Gastroesophageal sphincter (tissue), 4 donors: ENCODE measurements at regions not wholly inside any gene's neighbourhood (a gene's known extent, or its start where the extent isn't known, plus 50 kb on each side); places are given as distances from the start of the nearest gene placed in this dataset.

ENCODE experiments used
- ATAC-seq: fragments of 150-250 bp; one replicate; pipeline ENCODE4 v1.9.1; 2016; ENCODE audit warnings: mild to moderate bottlenecking, moderate library complexity
- H3K27ac ChIP-seq, 4 donors: fragments of 200-600 bp; sonication (generic) in 3 of 4; 1 replicate in 3 of 4; 2 replicates in 1 of 4; pipeline ENCODE4 v1.5.1; 2016 to 2019
- H3K27me3 ChIP-seq: fragments of 200-600 bp; sonication (generic); one replicate; pipeline ENCODE4 v1.5.1; 2019
- H3K36me3 ChIP-seq, 2 donors: fragments of 200-600 bp; sonication (generic); one replicate each; pipeline ENCODE4 v1.5.1; 2019; ENCODE audit warnings: control low read depth in 1 of 2
- H3K4me1 ChIP-seq, 3 donors: fragments of 200-600 bp; sonication (generic); 1 replicate in 2 of 3; 2 replicates in 1 of 3; pipeline ENCODE4 v1.5.1; 2016 to 2019; ENCODE audit warnings: control low read depth in 2 of 3
- H3K4me3 ChIP-seq, 2 donors: fragments of 200-600 bp; sonication (generic); one replicate each; pipeline ENCODE4 v1.5.1; 2019; ENCODE audit warnings: mild to moderate bottlenecking in 1 of 2, moderate library complexity in 1 of 2
- H3K9me3 ChIP-seq, 3 donors: fragments of 200-600 bp; sonication (generic); one replicate each; pipeline ENCODE4 v1.5.1; 2017 to 2019; ENCODE audit warnings: control low read depth in 2 of 3
- EP300 ChIP-seq: sonication (generic); formaldehyde crosslinking; IDR thresholded peaks from one replicate; pipeline ENCODE4 v1.6.1; 2017; ENCODE audit warnings: antibody characterized with exemption, mild to moderate bottlenecking
- POLR2A ChIP-seq, 2 donors: fragments of 450-650 bp; IDR thresholded peaks; one replicate each; pipeline ENCODE4 v1.6.1; 2017; ENCODE audit warnings: antibody characterized with exemption in 2 of 2, mild to moderate bottlenecking in 2 of 2, moderate library complexity in 1 of 2
- POLR2AphosphoS5 ChIP-seq: sonication (generic); formaldehyde crosslinking; IDR thresholded peaks from one replicate; pipeline ENCODE4 v1.6.1; 2017; ENCODE audit warnings: antibody characterized with exemption
- WGBS, 2 donors: methylation state at CpG; one replicate each; pipeline ENCODE4 v1.1.5; 2018; ENCODE audit warnings: low coverage in 1 of 2; 5-methylcytosine and 5-hydroxymethylcytosine counted together
- TF ChIP-seq, protein P1 (sequence below), 4 experiments: fragments of 200-600 bp in 2 of 4; fragments of 450-650 bp in 2 of 4; sonication (generic) in 1 of 4; IDR thresholded peaks; one replicate each; pipeline ENCODE4 v1.5.1; 2017 to 2019; ENCODE audit warnings: antibody characterized with exemption in 4 of 4, mild to moderate bottlenecking in 2 of 4, moderate library complexity in 2 of 4

DNA sequence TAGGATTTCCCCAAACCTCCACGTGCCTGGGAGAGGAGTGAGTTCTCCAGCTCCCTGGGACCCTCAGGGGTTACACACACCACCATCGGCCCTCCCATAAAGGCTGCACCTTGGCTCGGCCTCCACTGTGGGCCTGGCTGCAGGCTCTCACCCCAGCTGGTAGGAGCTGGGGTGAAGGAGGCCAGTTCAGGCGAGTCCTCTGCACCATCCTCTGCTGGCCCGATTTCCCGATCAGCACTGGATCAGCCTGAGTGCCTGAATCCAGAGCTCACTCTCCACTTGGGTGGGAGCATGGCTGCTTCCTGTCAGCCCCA is 115.1 kb upstream of the RET start:
- Histone ChIP-seq H3K27ac (no peak overlapping the region), H3K36me3 (no peaks in the 10 kb centered on the region), H3K9me3 (peaks cover 0 to under 1% (median 0%) of the 10 kb centered on the region in 3 donors), H3K27me3 (no peaks in the 10 kb centered on the region), H3K4me1 (no peaks in the 10 kb centered on the region), H3K4me3 (no peak overlapping the region)
- WGBS, 2 donors = 60% methylated on average over 1 of the region's 6 CpGs; no CpG with 5 or more reads in 1 of the 2 donors
- no peak for ATAC-seq
- no peak for TF ChIP-seq POLR2A (IDR thresholded peaks at IDR 0.05)
- TF ChIP-seq POLR2AphosphoS5 = no peak
- no peak for TF ChIP-seq EP300
- TF ChIP-seq, protein P1, sequence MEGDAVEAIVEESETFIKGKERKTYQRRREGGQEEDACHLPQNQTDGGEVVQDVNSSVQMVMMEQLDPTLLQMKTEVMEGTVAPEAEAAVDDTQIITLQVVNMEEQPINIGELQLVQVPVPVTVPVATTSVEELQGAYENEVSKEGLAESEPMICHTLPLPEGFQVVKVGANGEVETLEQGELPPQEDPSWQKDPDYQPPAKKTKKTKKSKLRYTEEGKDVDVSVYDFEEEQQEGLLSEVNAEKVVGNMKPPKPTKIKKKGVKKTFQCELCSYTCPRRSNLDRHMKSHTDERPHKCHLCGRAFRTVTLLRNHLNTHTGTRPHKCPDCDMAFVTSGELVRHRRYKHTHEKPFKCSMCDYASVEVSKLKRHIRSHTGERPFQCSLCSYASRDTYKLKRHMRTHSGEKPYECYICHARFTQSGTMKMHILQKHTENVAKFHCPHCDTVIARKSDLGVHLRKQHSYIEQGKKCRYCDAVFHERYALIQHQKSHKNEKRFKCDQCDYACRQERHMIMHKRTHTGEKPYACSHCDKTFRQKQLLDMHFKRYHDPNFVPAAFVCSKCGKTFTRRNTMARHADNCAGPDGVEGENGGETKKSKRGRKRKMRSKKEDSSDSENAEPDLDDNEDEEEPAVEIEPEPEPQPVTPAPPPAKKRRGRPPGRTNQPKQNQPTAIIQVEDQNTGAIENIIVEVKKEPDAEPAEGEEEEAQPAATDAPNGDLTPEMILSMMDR (IDR thresholded peaks at IDR 0.05) = no peak

DNA sequence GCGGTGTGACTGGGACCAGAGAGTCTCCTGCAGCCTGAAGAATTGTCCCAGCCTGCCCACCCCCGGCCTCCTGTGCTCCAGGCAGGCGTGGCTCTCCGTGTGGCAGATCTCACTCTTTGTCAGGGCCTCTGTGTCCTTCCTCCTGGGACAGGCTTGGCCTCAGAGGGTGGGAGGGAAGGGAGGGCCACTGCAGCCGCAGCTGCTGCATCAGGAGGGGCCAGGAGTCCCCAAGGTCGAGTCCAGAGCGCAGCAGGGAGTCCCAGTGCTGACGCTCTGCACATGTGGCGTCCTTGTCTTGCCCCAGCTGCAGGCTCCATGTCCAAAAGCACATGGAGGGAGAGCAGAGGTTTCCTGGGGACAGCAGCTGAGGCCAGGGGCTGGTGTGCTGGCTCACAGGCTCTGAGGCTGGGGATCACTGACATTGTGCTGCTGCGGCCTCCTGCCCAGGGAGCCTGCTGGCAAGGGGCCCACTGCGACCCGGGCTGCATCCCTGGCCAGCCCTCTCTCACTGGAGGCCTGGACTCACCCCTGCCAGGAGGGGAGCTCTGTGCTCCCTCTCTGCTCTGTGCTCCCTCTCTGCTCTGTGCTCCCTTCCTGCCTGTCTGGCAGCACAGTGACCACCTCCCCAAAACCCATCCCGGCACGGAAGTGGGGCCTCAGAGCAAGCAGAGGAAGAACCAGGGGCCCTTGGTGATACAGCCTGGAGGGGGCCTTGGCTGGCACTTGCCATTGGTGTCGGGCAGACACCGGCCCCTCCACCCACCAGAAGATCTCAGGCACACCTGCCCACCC is 114.6 kb upstream of the RET start:
- H3K27ac ChIP-seq = no peak overlapping the region
- TF ChIP-seq, protein P1 (IDR thresholded peaks at IDR 0.05) = no peak
- TF ChIP-seq POLR2A (IDR thresholded peaks at IDR 0.05) (no peak), EP300 (no peak), POLR2AphosphoS5 (no peak)
- H3K27me3 ChIP-seq = no peaks in the 10 kb centered on the region
- no peak for ATAC-seq
- no peaks in the 10 kb centered on the region for H3K9me3 ChIP-seq
- H3K4me3 ChIP-seq = no peak overlapping the region
- H3K36me3 ChIP-seq = no peaks in the 10 kb centered on the region
- H3K4me1 ChIP-seq = no peaks in the 10 kb centered on the region
- 43 to 80% methylated on average over 1 to 3 of the region's 16 CpGs for WGBS, 2 donors

DNA sequence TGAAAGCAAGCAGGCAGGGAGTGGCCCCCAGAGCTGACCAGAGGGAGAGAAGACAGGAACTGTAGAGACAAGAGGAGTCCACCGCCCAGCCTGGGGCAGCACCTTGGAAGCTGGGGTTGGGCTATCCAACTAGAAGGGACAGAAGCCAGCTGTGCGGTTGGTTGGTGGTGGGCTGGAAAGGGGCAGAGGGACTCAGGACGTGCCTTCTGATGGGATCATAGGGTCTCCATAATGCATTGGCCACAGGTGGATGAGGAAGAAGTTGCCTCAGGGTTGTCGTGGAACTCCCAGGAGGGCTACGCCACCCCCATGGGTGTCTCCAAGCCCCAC is 114.0 kb upstream of the RET start:
- no peak for TF ChIP-seq POLR2A (IDR thresholded peaks at IDR 0.05)
- no peak for TF ChIP-seq EP300
- TF ChIP-seq, protein P1 (IDR thresholded peaks at IDR 0.05) = no peak
- TF ChIP-seq POLR2AphosphoS5 = no peak
- WGBS, 2 donors = 90% methylated on average over 3 of the region's 5 CpGs; no CpG with 5 or more reads in 1 of the 2 donors
- Histone ChIP-seq H3K27ac (no peak overlapping the region), H3K36me3 (no peaks in the 10 kb centered on the region), H3K9me3 (no peaks in the 10 kb centered on the region), H3K27me3 (no peaks in the 10 kb centered on the region), H3K4me1 (no peaks in the 10 kb centered on the region), H3K4me3 (no peak overlapping the region)
- ATAC-seq = no peak

DNA sequence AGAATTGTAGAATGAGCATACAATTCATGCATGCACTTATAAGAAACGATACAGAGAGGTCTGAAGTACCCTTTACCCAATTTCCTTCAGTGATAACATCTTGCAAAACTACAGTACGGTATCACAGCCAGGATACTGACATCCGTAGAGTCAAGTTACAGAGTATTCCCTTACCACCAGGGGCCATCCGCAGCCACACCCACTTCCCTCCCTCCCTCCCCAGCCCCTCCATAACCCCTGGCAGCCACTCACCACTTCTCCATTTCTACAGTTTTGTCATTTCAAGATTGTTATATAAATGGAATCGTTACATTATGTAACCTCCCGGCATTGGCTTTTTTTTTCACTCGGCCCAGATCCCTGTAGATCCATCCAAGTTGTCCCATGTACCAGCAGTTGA is 113.6 kb upstream of the RET start:
- no peak for ATAC-seq
- Histone ChIP-seq H3K4me1 (no peaks in the 10 kb centered on the region), H3K27me3 (no peaks in the 10 kb centered on the region), H3K4me3 (no peak overlapping the region), H3K27ac (no peak overlapping the region), H3K36me3 (no peaks in the 10 kb centered on the region), H3K9me3 (no peaks in the 10 kb centered on the region)
- 50 to 57% methylated on average over 7 of the region's 7 CpGs for WGBS, 2 donors
- TF ChIP-seq, protein P1 (IDR thresholded peaks at IDR 0.05) = no peak
- TF ChIP-seq EP300 = no peak
- TF ChIP-seq POLR2A (IDR thresholded peaks at IDR 0.05) = no peak

DNA sequence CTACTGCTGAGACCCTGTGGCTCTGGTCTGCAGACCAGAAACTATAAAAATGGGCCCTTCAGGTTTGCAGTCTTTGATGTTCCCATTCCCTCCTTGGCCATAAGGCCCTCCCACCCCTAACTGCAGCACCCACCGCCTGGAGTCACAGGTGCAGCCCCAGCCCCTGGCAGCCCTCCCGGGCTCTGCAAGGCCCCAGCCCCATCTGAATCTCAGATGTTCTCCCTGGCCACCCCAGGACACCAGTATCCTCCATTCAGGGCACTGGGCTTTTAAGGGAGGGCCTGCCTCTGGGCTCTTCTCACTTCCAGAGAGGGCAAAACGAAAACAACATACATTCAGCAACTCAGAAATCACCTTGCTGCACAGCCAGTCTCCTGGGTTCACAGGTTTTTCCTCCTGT is 107.7 kb upstream of the RET start:
- Histone ChIP-seq H3K27ac (no peak overlapping the region), H3K4me1 (no peaks in the 10 kb centered on the region), H3K36me3 (no peaks in the 10 kb centered on the region), H3K9me3 (no peaks in the 10 kb centered on the region), H3K27me3 (peaks cover 29% of the 10 kb centered on the region), H3K4me3 (no peak overlapping the region)
- WGBS, 2 donors = 63% methylated on average over 3 of the region's 3 CpGs; no CpG with 5 or more reads in 1 of the 2 donors
- ATAC-seq = no peak
- TF ChIP-seq, protein P1 (IDR thresholded peaks at IDR 0.05) = no peak
- no peak for TF ChIP-seq POLR2A (IDR thresholded peaks at IDR 0.05)
- no peak for TF ChIP-seq POLR2AphosphoS5
- no peak for TF ChIP-seq EP300
